ENCODE measurements at regions not wholly inside any gene's neighbourhood (a gene's known extent, or its start where the extent isn't known, plus 50 kb on each side); places are given as distances from the start of the nearest gene placed in this dataset.
"Not testable (repeated sequence)": the region's sequence is repeated elsewhere in the genome, so short reads cannot be mapped to it uniquely, and the experiment has no call there.

GRCh38 chr2:59790186-59791003, 763.1 kb downstream of the BCL11A start:
- DNase-seq (ENCODE audit: low spot score), result no peak

DNA sequence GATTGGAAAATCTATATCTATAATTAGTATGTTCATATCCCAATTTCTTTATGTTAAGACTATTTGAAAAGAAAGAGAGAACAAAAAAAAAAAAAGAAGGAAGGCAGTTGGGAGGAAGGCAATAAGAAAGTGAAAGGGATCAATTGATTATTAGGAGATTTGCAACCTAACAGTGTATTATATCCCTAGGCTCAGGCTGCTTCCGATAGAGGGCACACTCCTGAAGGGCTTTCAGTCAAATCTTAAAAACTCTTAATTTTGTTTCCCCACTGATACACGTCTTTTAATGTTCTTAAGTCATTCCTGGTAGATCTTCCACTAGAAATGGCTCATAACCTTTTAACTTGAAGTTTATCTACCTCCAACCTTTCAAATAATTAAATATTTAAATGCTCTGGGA, 763.9 kb downstream of the BCL11A start:
- DNase-seq (ENCODE audit: low spot score), result no peak

- no peak for DNase-seq (ENCODE audit: low spot score)
Measured at GRCh38 chr2:59787095-59787494, 766.4 kb downstream of the BCL11A start.

GRCh38 chr2:59786684-59787083, 766.8 kb downstream of the BCL11A start:
- no peak for DNase-seq (ENCODE audit: low spot score)

DNA sequence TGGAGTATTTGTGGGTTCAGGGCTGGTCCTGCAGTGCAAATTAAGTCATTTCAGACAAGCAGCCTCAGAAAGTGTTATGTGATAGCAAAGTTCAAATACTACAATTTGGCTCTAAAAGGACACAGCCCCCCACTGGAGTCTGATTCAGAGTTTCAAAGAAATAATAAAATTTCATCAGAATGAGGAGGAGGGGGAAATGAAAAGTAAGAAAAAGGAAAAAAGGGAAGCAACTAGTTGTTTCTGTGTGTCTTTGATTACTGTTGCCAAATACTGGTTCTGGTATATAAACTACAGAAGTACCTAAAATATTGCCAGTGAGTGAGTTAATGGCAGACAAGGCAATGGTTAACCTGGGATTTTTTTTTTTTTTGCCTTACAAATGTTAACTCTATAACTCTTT, 773.9 kb downstream of the BCL11A start:
- no peak for DNase-seq (ENCODE audit: low spot score)

DNA sequence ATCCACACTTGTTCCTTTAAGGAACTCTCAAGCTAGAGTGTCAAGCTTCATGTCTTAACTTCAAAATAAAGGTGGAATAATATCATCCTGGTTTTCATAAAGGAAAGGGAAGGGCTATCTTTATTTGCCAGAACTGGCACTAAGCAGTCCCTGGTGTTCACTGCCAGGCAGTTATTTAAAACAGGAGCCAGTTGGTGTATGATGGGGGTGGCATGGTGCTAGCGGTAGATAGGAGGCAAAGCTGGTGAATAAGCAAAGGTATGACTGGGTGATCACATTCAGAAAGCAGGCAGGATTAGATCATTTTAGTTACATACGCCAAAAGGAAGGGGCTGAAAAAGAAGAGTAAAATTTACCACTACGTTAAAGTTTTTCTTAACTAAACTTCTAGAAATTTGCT, 776.3 kb downstream of the BCL11A start:
- no peak for DNase-seq (ENCODE audit: low spot score)

- DNase-seq (ENCODE audit: low spot score), result no peak
Measured at GRCh38 chr2:59776726-59777008, 776.8 kb downstream of the BCL11A start.

GRCh38 chr2:59774821-59775433, 778.5 kb downstream of the BCL11A start:
- DNase-seq (ENCODE audit: low spot score), result no peak

- no peak for DNase-seq (ENCODE audit: low spot score)
Measured at GRCh38 chr2:59770651-59771050, 782.8 kb downstream of the BCL11A start.

DNA sequence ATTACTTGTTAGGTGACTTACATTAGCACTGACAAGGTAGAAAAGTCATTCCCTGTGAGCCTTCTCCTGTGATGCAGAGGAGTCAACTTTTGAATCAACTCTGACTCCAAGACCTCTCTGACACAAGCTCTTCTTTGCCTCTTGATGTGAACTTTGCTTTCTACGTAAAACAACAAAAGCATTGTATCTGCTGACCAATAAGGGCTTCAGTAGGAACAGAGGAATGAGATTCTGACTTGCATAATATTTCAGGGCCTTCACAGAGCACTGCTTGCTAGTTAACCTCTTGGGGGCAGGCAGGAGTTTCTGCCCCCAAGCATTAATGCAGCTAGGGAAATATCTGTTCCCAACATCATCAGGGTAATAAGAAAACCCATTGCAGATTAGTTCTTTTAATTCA, 791.5 kb downstream of the BCL11A start:
- DNase-seq (ENCODE audit: low spot score), result no peak

- no peak for DNase-seq (ENCODE audit: low spot score)
Measured at GRCh38 chr2:59756150-59756549, 797.3 kb downstream of the BCL11A start.

DNA sequence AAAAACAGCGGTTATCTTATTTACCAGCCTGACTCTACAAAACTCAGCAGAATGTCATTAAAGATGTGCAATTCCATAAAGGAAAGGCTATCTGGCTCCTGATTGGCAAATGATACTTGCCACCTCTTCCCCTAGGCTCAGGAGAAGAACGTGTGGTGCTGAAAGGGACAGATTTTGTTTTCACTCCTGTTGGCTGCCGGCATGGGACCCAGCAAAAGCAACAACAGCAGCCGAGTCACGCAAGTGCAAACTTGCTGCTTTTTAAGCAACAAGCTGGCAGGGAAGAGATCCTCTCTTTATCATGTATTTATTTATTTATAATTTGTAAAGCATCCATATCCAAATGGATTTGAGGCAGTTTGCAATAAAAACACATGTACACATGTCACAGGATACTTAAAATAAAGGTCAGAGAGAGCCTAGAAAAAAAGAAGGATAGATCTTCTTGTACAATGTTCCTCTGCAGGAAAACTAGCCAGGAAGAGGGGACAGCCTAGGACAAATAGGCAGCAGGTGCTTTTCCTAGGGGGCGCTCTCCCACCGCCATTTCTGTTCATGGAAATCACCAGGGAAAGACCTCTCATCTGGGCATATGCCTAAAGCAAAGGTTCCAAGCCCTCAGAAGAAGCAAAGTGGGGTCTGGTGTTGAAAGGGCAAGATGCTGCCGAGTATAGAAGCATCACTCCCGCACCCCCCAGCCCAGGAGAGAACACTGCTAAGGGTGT, 799.3 kb downstream of the BCL11A start:
- no peak for DNase-seq (ENCODE audit: low spot score)

GRCh38 chr2:59752512-59752911, 800.9 kb downstream of the BCL11A start:
- DNase-seq (ENCODE audit: low spot score), result no peak

- no peak for DNase-seq (ENCODE audit: low spot score)
Measured at GRCh38 chr2:59752071-59752470, 801.4 kb downstream of the BCL11A start.

GRCh38 chr2:59751214-59751613, 802.2 kb downstream of the BCL11A start:
- DNase-seq (ENCODE audit: low spot score), result not testable (repeated sequence)

GRCh38 chr2:59746291-59746690, 807.2 kb downstream of the BCL11A start:
- no peak for DNase-seq (ENCODE audit: low spot score)

GRCh38 chr2:59745085-59745484, 808.4 kb downstream of the BCL11A start:
- no peak for DNase-seq (ENCODE audit: low spot score)

DNA sequence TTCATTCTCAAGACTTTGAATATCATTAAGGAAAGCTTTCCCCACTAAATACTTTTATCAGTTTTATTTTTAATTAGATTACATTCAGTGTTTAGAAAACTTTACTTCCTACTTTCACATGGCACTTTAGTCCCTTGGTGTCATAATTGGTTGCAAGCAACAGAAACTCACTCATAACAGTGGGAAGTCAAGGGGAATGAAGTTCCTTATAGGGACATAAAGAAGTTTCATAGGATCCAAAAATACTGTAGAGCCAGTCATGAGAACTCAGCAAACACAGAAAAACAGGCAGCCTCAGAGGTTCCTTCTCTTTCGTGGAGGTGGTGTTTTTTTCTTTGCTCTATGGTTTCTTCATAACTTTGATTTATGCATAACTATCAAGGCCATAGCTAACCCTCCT, 809.0 kb downstream of the BCL11A start:
- no peak for DNase-seq (ENCODE audit: low spot score)

DNA sequence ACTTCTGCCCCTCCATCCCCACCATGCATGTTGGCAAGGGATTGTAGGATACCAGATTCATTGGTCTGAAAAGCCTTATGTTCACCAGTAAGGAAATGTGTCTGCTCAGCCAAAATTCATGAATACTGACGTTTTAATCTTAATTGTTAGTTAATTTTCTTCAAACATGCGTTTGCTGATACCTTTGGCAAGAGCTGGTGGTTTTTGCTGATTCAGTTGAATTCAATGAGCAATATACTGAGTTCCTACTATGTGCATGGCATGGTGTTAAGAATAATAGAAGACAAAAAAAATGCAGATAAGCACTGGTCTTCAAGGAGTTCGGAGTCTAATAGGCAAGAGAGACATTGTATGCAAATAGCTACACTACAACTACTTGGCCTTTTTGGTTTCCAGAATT, 811.6 kb downstream of the BCL11A start:
- no peak for DNase-seq (ENCODE audit: low spot score)

DNA sequence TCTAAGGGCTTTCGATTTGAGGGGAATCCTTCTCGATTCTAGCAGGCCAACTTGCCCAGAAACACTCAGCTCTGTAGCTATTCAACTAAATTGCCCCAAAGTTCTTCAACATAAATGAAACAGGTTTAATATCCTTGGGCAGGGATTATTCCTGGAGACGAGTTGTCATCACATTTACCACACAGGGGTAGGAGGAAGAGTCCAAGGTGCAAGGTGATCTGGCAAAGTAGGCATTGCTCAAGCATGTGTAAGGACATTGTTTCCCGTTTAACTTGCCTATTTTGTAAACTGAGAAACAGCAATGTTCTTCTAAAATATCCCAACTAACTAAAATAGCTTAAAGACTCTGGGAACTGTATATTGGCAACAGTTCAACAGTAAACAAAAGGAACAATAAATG, 814.3 kb downstream of the BCL11A start:
- DNase-seq (ENCODE audit: low spot score), result no peak

- no peak for DNase-seq (ENCODE audit: low spot score)
Measured at GRCh38 chr2:59737299-59737698, 816.2 kb downstream of the BCL11A start.

GRCh38 chr2:59734743-59735142, 818.7 kb downstream of the BCL11A start:
- no peak for DNase-seq (ENCODE audit: low spot score)

- no peak for DNase-seq (ENCODE audit: low spot score)
Measured at GRCh38 chr2:59733970-59734369, 819.5 kb downstream of the BCL11A start.

Measured in AG08395 (cell line).